K562 (cell line): ENCODE measurements at regions not wholly inside any gene's neighbourhood (a gene's known extent, or its start where the extent isn't known, plus 50 kb on each side); places are given as distances from the start of the nearest gene placed in this dataset.

Experiments
- AFF4 ChIP-seq: sonication (generic); formaldehyde crosslinking; IDR thresholded peaks from 2 replicates; pipeline ENCODE4 v1.8.0; 2023; ENCODE audit warnings: mild to moderate bottlenecking, missing genetic modification reagents
- CTCF ChIP-seq, 3 experiments: IDR thresholded peaks in 2 of 3; conservative IDR thresholded peaks in 1 of 3; 2 replicates each; pipeline ENCODE4 v1.5.1; 2011 to 2012; ENCODE audit warnings: low read length in 3 of 3, mild to moderate bottlenecking in 3 of 3, control low read depth in 2 of 3, improper control_type of control experiment in 1 of 3, inconsistent platforms in 1 of 3, low read depth in 1 of 3, mixed read lengths in 1 of 3, moderate library complexity in 1 of 3; ENCODE audit not compliant: insufficient read depth in 2 of 3
- ERF ChIP-seq: fragments of 450-650 bp; formaldehyde crosslinking; IDR thresholded peaks from 2 replicates; pipeline ENCODE4 v1.4.0; 2020; ENCODE audit warnings: mild to moderate bottlenecking, mixed read lengths
- GABPB1 ChIP-seq: sonication (generic); formaldehyde crosslinking; IDR thresholded peaks from 2 replicates; pipeline ENCODE4 v1.8.0; 2022; ENCODE audit warnings: mild to moderate bottlenecking, missing genetic modification reagents
- KAT7 ChIP-seq: sonication (generic); formaldehyde crosslinking; IDR thresholded peaks from 2 replicates; pipeline ENCODE4 v1.8.0; 2022; ENCODE audit warnings: missing genetic modification reagents, mild to moderate bottlenecking, borderline replicate concordance
- MAZ ChIP-seq, 2 experiments: fragments of 450-650 bp in 1 of 2; sonication (generic) in 1 of 2; formaldehyde crosslinking; IDR thresholded peaks in 1 of 2; conservative IDR thresholded peaks in 1 of 2; 2 replicates each; pipeline versions ENCODE4 v1.4.0 to v1.5.0; 2020; ENCODE audit warnings: mild to moderate bottlenecking in 1 of 2, missing genetic modification reagents in 1 of 2
- MYBL2 ChIP-seq, 2 experiments: fragments of 450-650 bp in 1 of 2; sonication (generic) in 1 of 2; formaldehyde crosslinking in 1 of 2; IDR thresholded peaks; 2 replicates each; pipeline versions ENCODE4 v1.6.1 to v1.8.1; 2017 to 2022; ENCODE audit warnings: borderline replicate concordance in 1 of 2, inconsistent platforms in 1 of 2, low read depth in 1 of 2, mild to moderate bottlenecking in 1 of 2, missing genetic modification reagents in 1 of 2, moderate library complexity in 1 of 2
- MYC ChIP-seq, 2 experiments: fragments of 250-450 bp in 1 of 2; sonication (Bioruptor Pico) in 1 of 2; IDR thresholded peaks; 2 replicates each; pipeline versions ENCODE4 v1.5.1 to v1.6.1; 2012 to 2021; ENCODE audit warnings: low read depth in 2 of 2, borderline replicate concordance in 1 of 2, improper control_type of control experiment in 1 of 2, low read length in 1 of 2, mild to moderate bottlenecking in 1 of 2, moderate library complexity in 1 of 2
- TBL1XR1 ChIP-seq, 2 experiments: IDR thresholded peaks; 2 replicates each; pipeline ENCODE4 v1.6.1; 2012; ENCODE audit warnings: improper control_type of control experiment in 2 of 2, low read length in 2 of 2, mild to moderate bottlenecking in 1 of 2
- ZNF23 ChIP-seq: fragments of 250-450 bp; sonication (Bioruptor Pico); IDR thresholded peaks from 2 replicates; pipeline ENCODE4 v1.4.0; 2020; ENCODE audit warnings: mild to moderate bottlenecking
- ZNF24 ChIP-seq: fragments of 450-650 bp; IDR thresholded peaks from 2 replicates; pipeline ENCODE4 v1.6.1; 2016

GRCh38 chr5:89484962-89485361 is 602.0 kb upstream of the MEF2C start:
- no peak for TF ChIP-seq MYC (IDR thresholded peaks at IDR 0.05; ENCODE audit: low read depth, low read length)
- TF ChIP-seq MYC (CRISPR knock-in tag; IDR thresholded peaks at IDR 0.05; ENCODE audit: borderline replicate concordance, low read depth): no peak
- no peak for TF ChIP-seq ZNF23 (CRISPR knock-in tag)
- TF ChIP-seq ERF: no peak
- no peak for TF ChIP-seq AFF4 (CRISPR knock-in tag)
- TF ChIP-seq CTCF (IDR thresholded peaks at IDR 0.05 in 2 of 3, conservative IDR thresholded peaks at IDR 0.05 in 1 of 3; ENCODE audit: insufficient read depth in 2 of 3, low read depth in 1 of 3, low read length in 3 of 3): no peak
- TF ChIP-seq MYBL2 (IDR thresholded peaks at IDR 0.05; ENCODE audit: low read depth): no peak
- TF ChIP-seq MYBL2 (CRISPR knock-in tag; IDR thresholded peaks at IDR 0.05; ENCODE audit: borderline replicate concordance): no peak
- no peak for TF ChIP-seq ZNF24
- no peak for TF ChIP-seq KAT7 (CRISPR knock-in tag)
- TF ChIP-seq TBL1XR1 (IDR thresholded peaks at IDR 0.05; ENCODE audit: low read length in 2 of 2): no peak
- TF ChIP-seq GABPB1 (CRISPR knock-in tag): no peak
- no peak for TF ChIP-seq MAZ (CRISPR knock-in tag; conservative IDR thresholded peaks at IDR 0.05 in 1 of 2, IDR thresholded peaks at IDR 0.05 in 1 of 2)
